ENCODE measurements at regions not wholly inside any gene's neighbourhood (a gene's known extent, or its start where the extent isn't known, plus 50 kb on each side); places are given as distances from the start of the nearest gene placed in this dataset.

GRCh38 chr17:33352526-33352925 is 59.4 kb upstream of the ASIC2 start:
- no peak for DNase-seq

- DNase-seq, result no peak
Observed at GRCh38 chr17:33356266-33356665, 63.2 kb upstream of the ASIC2 start.

- DNase-seq, result no peak
Observed at GRCh38 chr17:33363475-33363874, 70.4 kb upstream of the ASIC2 start.

GRCh38 chr17:33366960-33367359 is 73.9 kb upstream of the ASIC2 start:
- DNase-seq, result no peak

- DNase-seq, result no peak
Observed at GRCh38 chr17:33369149-33369548, 76.1 kb upstream of the ASIC2 start.

GRCh38 chr17:33369876-33370275 is 76.8 kb upstream of the ASIC2 start:
- no peak for DNase-seq

- no peak for DNase-seq
Observed at GRCh38 chr17:33370401-33370800, 77.3 kb upstream of the ASIC2 start.

GRCh38 chr17:33371377-33371776 is 78.3 kb upstream of the ASIC2 start:
- DNase-seq, result no peak

GRCh38 chr17:33373273-33373672 is 80.2 kb upstream of the ASIC2 start:
- no peak for DNase-seq

GRCh38 chr17:33375103-33375502 is 82.0 kb upstream of the ASIC2 start:
- DNase-seq, result no peak

- no peak for DNase-seq
Observed at GRCh38 chr17:33375783-33376182, 82.7 kb upstream of the ASIC2 start.

- DNase-seq, result no peak
Observed at GRCh38 chr17:33377837-33378595, 84.9 kb upstream of the ASIC2 start.

GRCh38 chr17:33381201-33381600 is 88.1 kb upstream of the ASIC2 start:
- no peak for DNase-seq

GRCh38 chr17:33383488-33384023 is 90.5 kb upstream of the ASIC2 start:
- no peak for DNase-seq

- no peak for DNase-seq
Observed at GRCh38 chr17:33385133-33385532, 92.0 kb upstream of the ASIC2 start.

- no peak for DNase-seq
Observed at GRCh38 chr17:33385713-33386112, 92.6 kb upstream of the ASIC2 start.

GRCh38 chr17:33387406-33387805 is 94.3 kb upstream of the ASIC2 start:
- DNase-seq, result no peak

- no peak for DNase-seq
Observed at GRCh38 chr17:33389504-33390135, 96.5 kb upstream of the ASIC2 start.

GRCh38 chr17:33390479-33391176 is 97.5 kb upstream of the ASIC2 start:
- no peak for DNase-seq

- DNase-seq, result no peak
Observed at GRCh38 chr17:33396818-33397217, 103.7 kb upstream of the ASIC2 start.

GRCh38 chr17:33398386-33398785 is 105.3 kb upstream of the ASIC2 start:
- DNase-seq, result no peak

GRCh38 chr17:33401249-33401648 is 108.2 kb upstream of the ASIC2 start:
- no peak for DNase-seq

- DNase-seq, result no peak
Observed at GRCh38 chr17:33403194-33403593, 110.1 kb upstream of the ASIC2 start.
